ENCODE measurements at regions not wholly inside any gene's neighbourhood (a gene's known extent, or its start where the extent isn't known, plus 50 kb on each side); places are given as distances from the start of the nearest gene placed in this dataset.
"Not testable (repeated sequence)": the region's sequence is repeated elsewhere in the genome, so short reads cannot be mapped to it uniquely, and the experiment has no call there.

GRCh38 chr9:104301755-104302154 lies 202.3 kb upstream of the OR13F1 start:
- Histone ChIP-seq H3K4me3 (ENCODE audit: low read depth, low read length) (no peak overlapping the region), H3K27me3 (ENCODE audit: control insufficient read depth, insufficient read depth, low read length) (no peaks in the 10 kb centered on the region), H3K36me3 (ENCODE audit: control insufficient read depth, insufficient read depth, low read length) (no peaks in the 10 kb centered on the region)
- POLR2A ChIA-PET: no interaction called here
- DNase-seq (ENCODE audit: low read depth): no peak
- CTCF ChIA-PET: no interaction called here
- TF ChIP-seq CTCF (IDR thresholded peaks at IDR 0.05; ENCODE audit: insufficient read depth, low read depth, low read length): no peak

GRCh38 chr9:104302775-104303174 lies 201.3 kb upstream of the OR13F1 start:
- Histone ChIP-seq H3K4me3 (ENCODE audit: low read depth, low read length) (no peak overlapping the region), H3K36me3 (ENCODE audit: control insufficient read depth, insufficient read depth, low read length) (no peaks in the 10 kb centered on the region), H3K27me3 (ENCODE audit: control insufficient read depth, insufficient read depth, low read length) (no peaks in the 10 kb centered on the region)
- no peak for DNase-seq (ENCODE audit: low read depth)
- ChIA-PET POLR2A (no interaction called here), CTCF (no interaction called here)
- no peak for TF ChIP-seq CTCF (IDR thresholded peaks at IDR 0.05; ENCODE audit: insufficient read depth, low read depth, low read length)

GRCh38 chr9:104304925-104305324 lies 199.1 kb upstream of the OR13F1 start:
- no peak for TF ChIP-seq CTCF (IDR thresholded peaks at IDR 0.05; ENCODE audit: insufficient read depth, low read depth, low read length)
- H3K36me3 ChIP-seq (ENCODE audit: control insufficient read depth, insufficient read depth, low read length): no peaks in the 10 kb centered on the region
- POLR2A ChIA-PET: no interaction called here
- no peaks in the 10 kb centered on the region for H3K27me3 ChIP-seq (ENCODE audit: control insufficient read depth, insufficient read depth, low read length)
- no peak for DNase-seq (ENCODE audit: low read depth)
- CTCF ChIA-PET: no interaction called here
- no peak overlapping the region for H3K4me3 ChIP-seq (ENCODE audit: low read depth, low read length)

- Histone ChIP-seq H3K27me3 (ENCODE audit: control insufficient read depth, insufficient read depth, low read length) (no peaks in the 10 kb centered on the region), H3K36me3 (ENCODE audit: control insufficient read depth, insufficient read depth, low read length) (no peaks in the 10 kb centered on the region), H3K4me3 (ENCODE audit: low read depth, low read length) (no peak overlapping the region)
- CTCF ChIA-PET: no interaction called here
- POLR2A ChIA-PET: no interaction called here
- no peak for TF ChIP-seq CTCF (IDR thresholded peaks at IDR 0.05; ENCODE audit: insufficient read depth, low read depth, low read length)
- no peak for DNase-seq (ENCODE audit: low read depth)
Observed at GRCh38 chr9:104313396-104314110, 190.5 kb upstream of the OR13F1 start.

GRCh38 chr9:104316201-104317009 lies 187.7 kb upstream of the OR13F1 start:
- DNase-seq (ENCODE audit: low read depth); H3K4me3 ChIP-seq (ENCODE audit: low read depth, low read length); H3K36me3 ChIP-seq (ENCODE audit: control insufficient read depth, insufficient read depth, low read length); H3K27me3 ChIP-seq (ENCODE audit: control insufficient read depth, insufficient read depth, low read length); POLR2A ChIA-PET; CTCF ChIA-PET: not testable (repeated sequence)

Data from BJ (cell line).